Jurkat, Clone E6-1 (cell line): ENCODE measurements at regions not wholly inside any gene's neighbourhood (a gene's known extent, or its start where the extent isn't known, plus 50 kb on each side); places are given as distances from the start of the nearest gene placed in this dataset.
"Not testable (repeated sequence)": the region's sequence is repeated elsewhere in the genome, so short reads cannot be mapped to it uniquely, and the experiment has no call there.

Source experiments
- DNase-seq: peaks from one replicate; pipeline ENCODE4 v3.0.0-alpha.2; 2011; ENCODE audit warnings: low read depth, low spot score
- H3K4me3 ChIP-seq: 2 replicates; pipeline ENCODE4 v1.5.1; 2011; ENCODE audit warnings: mild to moderate bottlenecking, low read length, control low read depth, moderate library complexity

- H3K4me3 ChIP-seq: no peak overlapping the region
- no peak for DNase-seq
Observed at GRCh38 chr3:76470285-76470684, 569.6 kb upstream of the ROBO2 start.

GRCh38 chr3:76474632-76475031 lies 565.3 kb upstream of the ROBO2 start:
- no peak for DNase-seq
- no peak overlapping the region for H3K4me3 ChIP-seq

GRCh38 chr3:76479161-76479650 lies 560.7 kb upstream of the ROBO2 start:
- no peak overlapping the region for H3K4me3 ChIP-seq
- no peak for DNase-seq

- DNase-seq: no peak
- H3K4me3 ChIP-seq: no peak overlapping the region
Observed at GRCh38 chr3:76482510-76482909, 557.4 kb upstream of the ROBO2 start.

GRCh38 chr3:76487446-76487845 lies 552.5 kb upstream of the ROBO2 start:
- H3K4me3 ChIP-seq: no peak overlapping the region
- DNase-seq: no peak

GRCh38 chr3:76490064-76490463 lies 549.8 kb upstream of the ROBO2 start:
- H3K4me3 ChIP-seq: no peak overlapping the region
- no peak for DNase-seq

- H3K4me3 ChIP-seq: no peak overlapping the region
- DNase-seq: no peak
Observed at GRCh38 chr3:76495216-76495615, 544.7 kb upstream of the ROBO2 start.

GRCh38 chr3:76497636-76498035 lies 542.3 kb upstream of the ROBO2 start:
- no peak overlapping the region for H3K4me3 ChIP-seq
- DNase-seq: no peak

GRCh38 chr3:76500746-76501275 lies 539.1 kb upstream of the ROBO2 start:
- no peak for DNase-seq
- H3K4me3 ChIP-seq: no peak overlapping the region

- no peak for DNase-seq
Observed at GRCh38 chr3:76501315-76501714, 538.6 kb upstream of the ROBO2 start.

GRCh38 chr3:76502076-76502475 lies 537.8 kb upstream of the ROBO2 start:
- H3K4me3 ChIP-seq: no peak overlapping the region
- no peak for DNase-seq

More at GRCh38 chr3:76501315-76501714, 538.6 kb upstream of the ROBO2 start:
- H3K4me3 ChIP-seq: no peak overlapping the region

GRCh38 chr3:76505202-76505845 lies 534.6 kb upstream of the ROBO2 start:
- DNase-seq: no peak
- H3K4me3 ChIP-seq: no peak overlapping the region

- DNase-seq: no peak
- H3K4me3 ChIP-seq: no peak overlapping the region
Observed at GRCh38 chr3:76509179-76509830, 530.6 kb upstream of the ROBO2 start.

GRCh38 chr3:76514836-76515235 lies 525.1 kb upstream of the ROBO2 start:
- no peak for DNase-seq
- no peak overlapping the region for H3K4me3 ChIP-seq

- H3K4me3 ChIP-seq: no peak overlapping the region
- no peak for DNase-seq
Observed at GRCh38 chr3:76523337-76523736, 516.6 kb upstream of the ROBO2 start.

GRCh38 chr3:76525726-76526125 lies 514.2 kb upstream of the ROBO2 start:
- no peak overlapping the region for H3K4me3 ChIP-seq
- DNase-seq: no peak

- H3K4me3 ChIP-seq: no peak overlapping the region
- no peak for DNase-seq
Observed at GRCh38 chr3:76527773-76528172, 512.1 kb upstream of the ROBO2 start.

- no peak for DNase-seq
- no peak overlapping the region for H3K4me3 ChIP-seq
Observed at GRCh38 chr3:76532158-76532822, 507.6 kb upstream of the ROBO2 start.

- H3K4me3 ChIP-seq: not testable (repeated sequence)
Observed at GRCh38 chr3:76533710-76534109, 506.2 kb upstream of the ROBO2 start.

GRCh38 chr3:76537857-76538256 lies 502.0 kb upstream of the ROBO2 start:
- DNase-seq: not testable (repeated sequence)

More at GRCh38 chr3:76533710-76534109, 506.2 kb upstream of the ROBO2 start:
- not testable (repeated sequence) for DNase-seq

More at GRCh38 chr3:76537857-76538256, 502.0 kb upstream of the ROBO2 start:
- H3K4me3 ChIP-seq: not testable (repeated sequence)
